Tibial nerve (tissue), 4 donors: ENCODE measurements at regions not wholly inside any gene's neighbourhood (a gene's known extent, or its start where the extent isn't known, plus 50 kb on each side); places are given as distances from the start of the nearest gene placed in this dataset.

ENCODE experiments used
- DNase-seq, 2 donors: peaks; one replicate each; pipeline ENCODE4 v3.0.0-alpha.2; 2019; ENCODE audit warnings: low spot score in 2 of 2
- H3K27ac ChIP-seq, 4 donors: fragments of 200-600 bp; sonication (generic) in 3 of 4; one replicate each; pipeline ENCODE4 v1.5.1; 2017 to 2019; ENCODE audit warnings: mild to moderate bottlenecking in 1 of 4
- H3K27me3 ChIP-seq, 2 donors: fragments of 200-600 bp; sonication (generic) in 1 of 2; one replicate each; pipeline versions ENCODE4 v1.5.1 to v1.6.0; 2017 to 2019
- H3K36me3 ChIP-seq, 3 donors: fragments of 200-600 bp; sonication (generic); one replicate each; pipeline ENCODE4 v1.5.1; 2018 to 2019
- H3K4me1 ChIP-seq, 4 donors: fragments of 200-600 bp; sonication (generic) in 3 of 4; one replicate each; pipeline ENCODE4 v1.5.1; 2017 to 2019
- H3K4me3 ChIP-seq, 4 donors: fragments of 200-600 bp; sonication (generic) in 3 of 4; one replicate each; pipeline ENCODE4 v1.5.1; 2017 to 2019; ENCODE audit warnings: mild to moderate bottlenecking in 1 of 4, moderate library complexity in 1 of 4
- H3K9me3 ChIP-seq, 4 donors: fragments of 200-600 bp; sonication (generic) in 3 of 4; one replicate each; pipeline ENCODE4 v1.5.1; 2017 to 2019
- EP300 ChIP-seq, 2 donors: sonication (generic); formaldehyde crosslinking; IDR thresholded peaks; one replicate each; pipeline ENCODE4 v1.6.1; 2017; ENCODE audit warnings: antibody characterized with exemption in 2 of 2, mild to moderate bottlenecking in 1 of 2
- POLR2A ChIP-seq, 2 donors: fragments of 450-650 bp; IDR thresholded peaks; one replicate each; pipeline ENCODE4 v1.6.1; 2017; ENCODE audit warnings: antibody characterized with exemption in 2 of 2, mild to moderate bottlenecking in 2 of 2, moderate library complexity in 2 of 2
- WGBS, 2 donors: methylation state at CpG; one replicate each; pipeline ENCODE4 v1.1.5; 2018; 5-methylcytosine and 5-hydroxymethylcytosine counted together
- TF ChIP-seq, protein P1 (sequence below), 5 experiments: fragments of 200-600 bp in 3 of 5; fragments of 450-650 bp in 2 of 5; sonication (generic) in 3 of 5; IDR thresholded peaks; one replicate each; pipeline ENCODE4 v1.5.1; 2016 to 2019; ENCODE audit warnings: antibody characterized with exemption in 5 of 5, mild to moderate bottlenecking in 3 of 5, moderate library complexity in 2 of 5

- Histone ChIP-seq H3K27ac (no peak overlapping the region), H3K27me3 (no peaks in the 10 kb centered on the region), H3K4me1 (peaks cover 0 to 21% (median 0%) of the 10 kb centered on the region in 4 donors), H3K9me3 (no peaks in the 10 kb centered on the region), H3K36me3 (peaks cover 0 to 26% (median 0%) of the 10 kb centered on the region in 3 donors), H3K4me3 (no peak overlapping the region)
- 73 to 74% methylated on average over 3 of the region's 3 CpGs for WGBS, 2 donors
- TF ChIP-seq EP300 (IDR thresholded peaks at IDR 0.05): no peak
- TF ChIP-seq POLR2A (IDR thresholded peaks at IDR 0.05): no peak
- TF ChIP-seq, protein P1, sequence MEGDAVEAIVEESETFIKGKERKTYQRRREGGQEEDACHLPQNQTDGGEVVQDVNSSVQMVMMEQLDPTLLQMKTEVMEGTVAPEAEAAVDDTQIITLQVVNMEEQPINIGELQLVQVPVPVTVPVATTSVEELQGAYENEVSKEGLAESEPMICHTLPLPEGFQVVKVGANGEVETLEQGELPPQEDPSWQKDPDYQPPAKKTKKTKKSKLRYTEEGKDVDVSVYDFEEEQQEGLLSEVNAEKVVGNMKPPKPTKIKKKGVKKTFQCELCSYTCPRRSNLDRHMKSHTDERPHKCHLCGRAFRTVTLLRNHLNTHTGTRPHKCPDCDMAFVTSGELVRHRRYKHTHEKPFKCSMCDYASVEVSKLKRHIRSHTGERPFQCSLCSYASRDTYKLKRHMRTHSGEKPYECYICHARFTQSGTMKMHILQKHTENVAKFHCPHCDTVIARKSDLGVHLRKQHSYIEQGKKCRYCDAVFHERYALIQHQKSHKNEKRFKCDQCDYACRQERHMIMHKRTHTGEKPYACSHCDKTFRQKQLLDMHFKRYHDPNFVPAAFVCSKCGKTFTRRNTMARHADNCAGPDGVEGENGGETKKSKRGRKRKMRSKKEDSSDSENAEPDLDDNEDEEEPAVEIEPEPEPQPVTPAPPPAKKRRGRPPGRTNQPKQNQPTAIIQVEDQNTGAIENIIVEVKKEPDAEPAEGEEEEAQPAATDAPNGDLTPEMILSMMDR (IDR thresholded peaks at IDR 0.05): no peak
- DNase-seq: no peak
Measured at GRCh38 chr11:8740129-8740528, 57.5 kb downstream of the RPL27A start.

- TF ChIP-seq, protein P1 (IDR thresholded peaks at IDR 0.05): no peak
- TF ChIP-seq EP300 (IDR thresholded peaks at IDR 0.05) (no peak), POLR2A (IDR thresholded peaks at IDR 0.05) (no peak)
- WGBS, 2 donors: 100% methylated on average over 1 of the region's 1 CpG
- Histone ChIP-seq H3K9me3 (no peaks in the 10 kb centered on the region), H3K4me1 (peaks cover 0 to 29% (median 0%) of the 10 kb centered on the region in 4 donors), H3K27me3 (no peaks in the 10 kb centered on the region), H3K4me3 (no peak overlapping the region), H3K36me3 (peaks cover 0 to 38% (median 0%) of the 10 kb centered on the region in 3 donors), H3K27ac (no peak overlapping the region)
- DNase-seq: no peak
Measured at GRCh38 chr11:8744423-8744822, 61.8 kb downstream of the RPL27A start.

DNA sequence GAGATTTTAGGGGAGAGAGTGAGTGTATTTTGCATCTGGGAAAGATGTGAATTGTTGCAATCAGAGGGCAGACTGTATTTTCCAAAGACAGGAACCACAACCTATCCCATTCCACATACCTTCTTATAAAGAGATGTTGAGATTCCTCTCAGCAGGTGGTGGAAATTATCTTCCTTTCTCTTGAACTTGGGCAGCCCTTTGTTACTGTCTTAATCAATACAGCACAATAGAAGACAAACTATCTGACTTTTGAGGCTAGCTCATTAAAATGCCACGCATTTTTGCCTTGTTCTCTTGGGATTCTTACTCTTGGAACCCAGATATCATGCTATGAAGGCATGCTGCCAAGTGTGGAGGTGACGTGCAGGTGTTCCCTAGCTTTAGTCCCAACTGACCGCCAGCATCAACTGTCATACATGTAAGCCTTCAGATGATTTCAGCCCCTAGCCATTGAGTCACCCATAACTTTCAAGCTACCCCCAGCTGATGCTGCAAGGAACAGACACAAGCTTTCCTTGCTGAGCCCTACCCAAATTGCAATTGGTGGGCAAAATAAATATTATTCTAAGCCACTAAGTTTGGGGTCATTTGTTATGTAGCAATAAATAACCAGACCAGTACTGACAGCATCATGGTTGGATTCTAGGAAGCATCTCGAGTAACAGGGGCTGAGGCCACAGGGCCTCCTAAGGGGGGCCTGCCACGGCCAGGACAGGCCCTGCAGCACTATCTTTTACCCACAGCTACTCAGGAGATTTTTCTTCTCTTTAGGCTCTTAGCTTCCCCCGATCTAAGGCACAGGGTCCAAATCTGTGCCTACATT lies 63.0 kb downstream of the RPL27A start:
- Histone ChIP-seq H3K27me3 (no peaks in the 10 kb centered on the region), H3K4me3 (no peak overlapping the region), H3K4me1 (peaks cover 0 to 19% (median 0%) of the 10 kb centered on the region in 4 donors), H3K9me3 (no peaks in the 10 kb centered on the region), H3K27ac (no peak overlapping the region), H3K36me3 (peaks cover 0 to 46% (median 0%) of the 10 kb centered on the region in 3 donors)
- TF ChIP-seq, protein P1 (IDR thresholded peaks at IDR 0.05): no peak
- DNase-seq: no peak
- WGBS, 2 donors: 74 to 85% methylated on average over 6 of the region's 6 CpGs

- 45 to 53% methylated on average over 2 of the region's 2 CpGs for WGBS, 2 donors
Measured at GRCh38 chr11:8746331-8746974, 63.9 kb downstream of the RPL27A start.

More at GRCh38 chr11:8746331-8746974, 63.9 kb downstream of the RPL27A start:
- TF ChIP-seq POLR2A (IDR thresholded peaks at IDR 0.05) (no peak), EP300 (IDR thresholded peaks at IDR 0.05) (no peak)
- TF ChIP-seq, protein P1 (IDR thresholded peaks at IDR 0.05): no peak
- no peaks in the 10 kb centered on the region for H3K27me3 ChIP-seq
- peaks cover 0 to 46% (median 0%) of the 10 kb centered on the region in 3 donors for H3K36me3 ChIP-seq
- H3K9me3 ChIP-seq: no peaks in the 10 kb centered on the region
- H3K27ac ChIP-seq: no peak overlapping the region
- no peak for DNase-seq
- H3K4me3 ChIP-seq: no peak overlapping the region
- peaks cover 0 to 11% (median 0%) of the 10 kb centered on the region in 4 donors for H3K4me1 ChIP-seq
